HEK293T (cell line): ENCODE measurements at regions not wholly inside any gene's neighbourhood (a gene's known extent, or its start where the extent isn't known, plus 50 kb on each side); places are given as distances from the start of the nearest gene placed in this dataset.
"Not testable (repeated sequence)": the region's sequence is repeated elsewhere in the genome, so short reads cannot be mapped to it uniquely, and the experiment has no call there.

Experiments
- CTCF ChIA-PET: fragments of 350-600 bp; formaldehyde crosslinking; extraction: SDS; loops from one replicate; lab custom pipeline; 2021; ENCODE audit warnings: antibody characterized with exemption, inconsistent platforms; lab: Yijun Ruan, JAX
- POLR2A ChIA-PET: fragments of 350-600 bp; formaldehyde crosslinking; extraction: SDS; loops from one replicate; lab custom pipeline; 2020; ENCODE audit warnings: antibody characterized with exemption, inconsistent platforms; lab: Yijun Ruan, JAX
- DNase-seq: peaks from one replicate; pipeline ENCODE4 v3.0.0; 2012; ENCODE audit warnings: mixed read lengths; ENCODE audit errors: extremely low spot score
- ARNT ChIP-seq: fragments of 450-650 bp; IDR thresholded peaks from 2 replicates; pipeline ENCODE4 v1.6.1; 2017; ENCODE audit warnings: mild to moderate bottlenecking
- BHLHE40 ChIP-seq: fragments of 450-650 bp; IDR thresholded peaks from 2 replicates; pipeline ENCODE4 v1.6.1; 2016; ENCODE audit warnings: mild to moderate bottlenecking, moderate library complexity, borderline replicate concordance
- CTBP1 ChIP-seq: fragments of 450-650 bp; IDR thresholded peaks from 2 replicates; pipeline ENCODE4 v1.6.1; 2016; ENCODE audit warnings: borderline replicate concordance
- ELF4 ChIP-seq: fragments of 450-650 bp; IDR thresholded peaks from 2 replicates; pipeline ENCODE4 v1.6.1; 2017; ENCODE audit warnings: antibody characterized with exemption
- FOXA1 ChIP-seq: fragments of 450-650 bp; IDR thresholded peaks from 2 replicates; pipeline ENCODE4 v1.6.1; 2016; ENCODE audit warnings: mild to moderate bottlenecking
- FOXK2 ChIP-seq: fragments of 450-650 bp; IDR thresholded peaks from 2 replicates; pipeline ENCODE4 v1.6.1; 2016; ENCODE audit warnings: mild to moderate bottlenecking
- FOXM1 ChIP-seq: fragments of 450-650 bp; IDR thresholded peaks from 2 replicates; pipeline ENCODE4 v1.6.1; 2017; ENCODE audit warnings: mild to moderate bottlenecking, borderline replicate concordance
- HDGF ChIP-seq: fragments of 450-650 bp; IDR thresholded peaks from 2 replicates; pipeline ENCODE4 v1.6.1; 2017; ENCODE audit warnings: antibody characterized with exemption, borderline replicate concordance
- L3MBTL2 ChIP-seq: fragments of 450-650 bp; conservative IDR thresholded peaks from 2 replicates; pipeline ENCODE4 v1.6.1; 2016; ENCODE audit warnings: mild to moderate bottlenecking
- LEF1 ChIP-seq: fragments of 450-650 bp; IDR thresholded peaks from 2 replicates; pipeline ENCODE4 v1.6.1; 2017; ENCODE audit warnings: mild to moderate bottlenecking, borderline replicate concordance
- NFRKB ChIP-seq: fragments of 450-650 bp; IDR thresholded peaks from 2 replicates; pipeline ENCODE4 v1.6.1; 2016; ENCODE audit warnings: mild to moderate bottlenecking, moderate library complexity
- PKNOX1 ChIP-seq: fragments of 450-650 bp; IDR thresholded peaks from 2 replicates; pipeline ENCODE4 v1.6.1; 2016
- SP1 ChIP-seq: fragments of 450-650 bp; IDR thresholded peaks from 2 replicates; pipeline ENCODE4 v1.6.1; 2017
- SUZ12 ChIP-seq: fragments of 450-650 bp; IDR thresholded peaks from 2 replicates; pipeline ENCODE4 v1.6.1; 2016; ENCODE audit warnings: mild to moderate bottlenecking
- TARDBP ChIP-seq: fragments of 450-650 bp; IDR thresholded peaks from 2 replicates; pipeline ENCODE4 v1.6.1; 2016
- ZNF384 ChIP-seq: fragments of 450-650 bp; IDR thresholded peaks from 2 replicates; pipeline ENCODE4 v1.6.1; 2016

GRCh38 chr2:192901446-192901845 is 706.7 kb upstream of the TMEFF2 start:
- ChIA-PET CTCF (no interaction called here), POLR2A (no interaction called here)
- no peak for DNase-seq
- TF ChIP-seq BHLHE40 = no peak
- no peak for TF ChIP-seq NFRKB
- TF ChIP-seq LEF1 = no peak
- no peak for TF ChIP-seq FOXA1
- TF ChIP-seq HDGF = no peak
- no peak for TF ChIP-seq L3MBTL2
- no peak for TF ChIP-seq PKNOX1
- TF ChIP-seq SUZ12 = no peak
- no peak for TF ChIP-seq ZNF384
- TF ChIP-seq FOXM1 = no peak
- no peak for TF ChIP-seq ARNT
- no peak for TF ChIP-seq FOXK2
- no peak for TF ChIP-seq TARDBP
- TF ChIP-seq ELF4 = no peak
- TF ChIP-seq SP1 = no peak
- TF ChIP-seq CTBP1 = no peak

GRCh38 chr2:192899466-192899865 is 704.7 kb upstream of the TMEFF2 start:
- no peak for DNase-seq
- ChIA-PET POLR2A (no interaction called here), CTCF (no interaction called here)
- TF ChIP-seq FOXA1 = no peak
- TF ChIP-seq LEF1 = no peak
- no peak for TF ChIP-seq CTBP1
- no peak for TF ChIP-seq SUZ12
- TF ChIP-seq BHLHE40 = no peak
- TF ChIP-seq PKNOX1 = no peak
- no peak for TF ChIP-seq ARNT
- no peak for TF ChIP-seq FOXK2
- TF ChIP-seq FOXM1 = no peak

- CTCF ChIA-PET, DNase-seq, POLR2A ChIA-PET: not testable (repeated sequence)
These were observed 699.2 kb upstream of the TMEFF2 start for GRCh38 chr2:192893976-192894375.

GRCh38 chr2:192888109-192888508 is 693.4 kb upstream of the TMEFF2 start:
- POLR2A ChIA-PET = no interaction called here
- CTCF ChIA-PET = no interaction called here
- TF ChIP-seq L3MBTL2 (no peak), PKNOX1 (no peak), FOXK2 (no peak), FOXM1 (no peak), SUZ12 (no peak), ARNT (no peak), ELF4 (no peak), HDGF (no peak), NFRKB (no peak), LEF1 (no peak), ZNF384 (no peak), CTBP1 (no peak), SP1 (no peak), BHLHE40 (no peak)
- DNase-seq = no peak

GRCh38 chr2:192887337-192887736 is 692.6 kb upstream of the TMEFF2 start:
- no peak for DNase-seq
- CTCF ChIA-PET = interaction anchor here (0.5 kb wide), 1 partner anchor 725 kb away, joined by 3 read pairs; no protein-coding TSS in a partner anchor
- TF ChIP-seq ELF4 = no peak
- POLR2A ChIA-PET = no interaction called here

- ChIA-PET POLR2A (no interaction called here), CTCF (interaction anchor here (0.5 kb wide), 1 partner anchor 724 kb away, joined by 3 read pairs; no protein-coding TSS in a partner anchor)
- no peak for TF ChIP-seq SUZ12
- TF ChIP-seq ZNF384 = no peak
- no peak for TF ChIP-seq FOXK2
- no peak for TF ChIP-seq CTBP1
- no peak for TF ChIP-seq LEF1
- no peak for TF ChIP-seq TARDBP
- no peak for TF ChIP-seq ELF4
- no peak for TF ChIP-seq BHLHE40
- TF ChIP-seq PKNOX1 = no peak
- no peak for TF ChIP-seq HDGF
- DNase-seq = no peak
These were observed 691.9 kb upstream of the TMEFF2 start for GRCh38 chr2:192886636-192887035.
